Activated gamma-delta T cell treated with Interleukin-2 at 50 U/mL for 16 hours (primary cell): ENCODE measurements at regions not wholly inside any gene's neighbourhood (a gene's known extent, or its start where the extent isn't known, plus 50 kb on each side); places are given as distances from the start of the nearest gene placed in this dataset.
"Not testable (repeated sequence)": the region's sequence is repeated elsewhere in the genome, so short reads cannot be mapped to it uniquely, and the experiment has no call there.

Experiments
- DNase-seq: peaks from one replicate; pipeline ENCODE4 v3.0.0-alpha.2; 2020

- no peak for DNase-seq
Observed at GRCh38 chr1:172755099-172755498, 96.2 kb downstream of the FASLG start.

- DNase-seq, result no peak
Observed at GRCh38 chr1:172756024-172756423, 97.1 kb downstream of the FASLG start.

GRCh38 chr1:172758259-172758658, 99.4 kb downstream of the FASLG start:
- no peak for DNase-seq

GRCh38 chr1:172760121-172760520, 101.2 kb downstream of the FASLG start:
- DNase-seq, result no peak

GRCh38 chr1:172761581-172762486, 102.9 kb downstream of the FASLG start:
- no peak for DNase-seq

- DNase-seq, result no peak
Observed at GRCh38 chr1:172763057-172763456, 104.2 kb downstream of the FASLG start.

GRCh38 chr1:172764378-172764777, 105.5 kb downstream of the FASLG start:
- peak; percentile 34 for DNase-seq

- DNase-seq, result no peak
Observed at GRCh38 chr1:172766462-172766861, 107.6 kb downstream of the FASLG start.

GRCh38 chr1:172770071-172770470, 111.2 kb downstream of the FASLG start:
- DNase-seq, result no peak

GRCh38 chr1:172774561-172774960, 115.7 kb downstream of the FASLG start:
- DNase-seq, result no peak

GRCh38 chr1:172775606-172776005, 116.7 kb downstream of the FASLG start:
- DNase-seq, result no peak

- DNase-seq, result no peak
Observed at GRCh38 chr1:172776071-172776470, 117.2 kb downstream of the FASLG start.

- DNase-seq, result no peak
Observed at GRCh38 chr1:172777767-172778166, 118.9 kb downstream of the FASLG start.

- DNase-seq, result no peak
Observed at GRCh38 chr1:172778456-172779455, 119.9 kb downstream of the FASLG start.

GRCh38 chr1:172779491-172779890, 120.6 kb downstream of the FASLG start:
- no peak for DNase-seq

GRCh38 chr1:172781513-172782140, 122.7 kb downstream of the FASLG start:
- DNase-seq, result no peak

- DNase-seq, result no peak
Observed at GRCh38 chr1:172789840-172790239, 130.9 kb downstream of the FASLG start.

GRCh38 chr1:172790245-172790644, 131.3 kb downstream of the FASLG start:
- DNase-seq, result no peak

GRCh38 chr1:172793823-172794222, 134.9 kb downstream of the FASLG start:
- no peak for DNase-seq

- no peak for DNase-seq
Observed at GRCh38 chr1:172795741-172796140, 136.8 kb downstream of the FASLG start.

- not testable (repeated sequence) for DNase-seq
Observed at GRCh38 chr1:172799804-172800203, 140.9 kb downstream of the FASLG start.

- DNase-seq, result no peak
Observed at GRCh38 chr1:172801771-172802322, 142.9 kb downstream of the FASLG start.

GRCh38 chr1:172809750-172810149, 150.8 kb downstream of the FASLG start:
- no peak for DNase-seq
